Osteoblast (primary cell): ENCODE measurements at regions not wholly inside any gene's neighbourhood (a gene's known extent, or its start where the extent isn't known, plus 50 kb on each side); places are given as distances from the start of the nearest gene placed in this dataset.

Source experiments
- DNase-seq: peaks from one replicate; pipeline ENCODE4 v3.0.0; 2011; ENCODE audit warnings: low spot score, mixed read lengths; ENCODE audit not compliant: insufficient read length; ENCODE audit errors: missing footprints
- H2AFZ ChIP-seq: 2 replicates; pipeline ENCODE4 v1.6.0; 2011; ENCODE audit warnings: mild to moderate bottlenecking, low read length
- H3K27ac ChIP-seq: 2 replicates; pipeline ENCODE4 v1.5.1; 2011; ENCODE audit warnings: mild to moderate bottlenecking, low read depth, low read length, moderate library complexity
- H3K27me3 ChIP-seq: 2 replicates; pipeline ENCODE4 v1.6.0; 2012; ENCODE audit warnings: mild to moderate bottlenecking, control low read depth, inconsistent platforms, low read length, moderate library complexity; ENCODE audit not compliant: insufficient read depth
- H3K36me3 ChIP-seq: 2 replicates; pipeline ENCODE4 v1.5.1; 2011; ENCODE audit warnings: mild to moderate bottlenecking, low read length, control low read depth, moderate library complexity; ENCODE audit not compliant: insufficient read depth
- H3K4me1 ChIP-seq: 2 replicates; pipeline ENCODE4 v1.5.1; 2011; ENCODE audit warnings: mild to moderate bottlenecking, low read length, control low read depth, moderate library complexity; ENCODE audit not compliant: insufficient read depth
- H3K4me2 ChIP-seq: 2 replicates; pipeline ENCODE4 v1.6.0; 2011; ENCODE audit warnings: mild to moderate bottlenecking, low read length; ENCODE audit not compliant: insufficient read depth
- H3K4me3 ChIP-seq: fragments of 200-600 bp; sonication (generic); 3 replicates; pipeline ENCODE4 v1.5.1; 2012; ENCODE audit warnings: mild to moderate bottlenecking, low read length, inconsistent platforms; ENCODE audit not compliant: insufficient read depth
- H3K79me2 ChIP-seq: 2 replicates; pipeline ENCODE4 v1.6.0; 2012; ENCODE audit warnings: mild to moderate bottlenecking, low read length, control low read depth, inconsistent platforms; ENCODE audit not compliant: insufficient read depth
- H3K9me3 ChIP-seq: 2 replicates; pipeline ENCODE4 v1.5.1; 2011; ENCODE audit warnings: low read depth, low read length, control low read depth
- H4K20me1 ChIP-seq: 2 replicates; pipeline ENCODE4 v1.6.0; 2012; ENCODE audit warnings: mild to moderate bottlenecking, low read length, control low read depth; ENCODE audit not compliant: insufficient read depth
- TF ChIP-seq, protein P1 (sequence below): IDR thresholded peaks from 2 replicates; pipeline ENCODE4 v1.5.1; 2011; ENCODE audit warnings: mild to moderate bottlenecking, low read depth, low read length, moderate library complexity; ENCODE audit errors: extremely low read depth

DNA sequence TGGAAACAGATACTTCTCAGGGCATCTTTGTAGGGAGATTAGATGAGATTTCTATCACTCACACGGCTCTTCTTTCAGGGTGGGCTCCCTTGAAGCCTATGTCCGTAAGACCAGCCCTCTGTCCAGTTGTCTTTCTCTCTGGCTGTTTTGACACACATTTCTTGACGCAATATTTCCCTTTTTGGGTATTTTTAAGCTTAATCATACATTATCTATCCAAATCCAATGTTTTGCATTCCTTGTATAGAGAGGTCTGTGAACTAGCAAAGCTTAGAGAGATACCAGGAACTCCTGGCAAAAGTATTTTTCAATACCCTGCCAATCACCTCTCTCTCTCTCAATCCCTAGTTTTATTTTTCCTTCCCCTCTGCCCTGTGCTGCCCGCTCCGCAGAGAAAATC lies 79.3 kb downstream of the EOMES start:
- H3K4me3 ChIP-seq, result no peak overlapping the region
- H3K4me1 ChIP-seq, result peaks cover 21% of the 10 kb centered on the region
- no peaks in the 10 kb centered on the region for H3K9me3 ChIP-seq
- peak overlapping the region; percentile 1 for H3K4me2 ChIP-seq
- H4K20me1 ChIP-seq, result no peaks in the 10 kb centered on the region
- H3K27me3 ChIP-seq, result no peaks in the 10 kb centered on the region
- DNase-seq, result no peak
- H3K79me2 ChIP-seq, result no peaks in the 10 kb centered on the region
- peak overlapping the region; percentile 49 for H3K27ac ChIP-seq
- H3K36me3 ChIP-seq, result no peaks in the 10 kb centered on the region
- TF ChIP-seq, protein P1, sequence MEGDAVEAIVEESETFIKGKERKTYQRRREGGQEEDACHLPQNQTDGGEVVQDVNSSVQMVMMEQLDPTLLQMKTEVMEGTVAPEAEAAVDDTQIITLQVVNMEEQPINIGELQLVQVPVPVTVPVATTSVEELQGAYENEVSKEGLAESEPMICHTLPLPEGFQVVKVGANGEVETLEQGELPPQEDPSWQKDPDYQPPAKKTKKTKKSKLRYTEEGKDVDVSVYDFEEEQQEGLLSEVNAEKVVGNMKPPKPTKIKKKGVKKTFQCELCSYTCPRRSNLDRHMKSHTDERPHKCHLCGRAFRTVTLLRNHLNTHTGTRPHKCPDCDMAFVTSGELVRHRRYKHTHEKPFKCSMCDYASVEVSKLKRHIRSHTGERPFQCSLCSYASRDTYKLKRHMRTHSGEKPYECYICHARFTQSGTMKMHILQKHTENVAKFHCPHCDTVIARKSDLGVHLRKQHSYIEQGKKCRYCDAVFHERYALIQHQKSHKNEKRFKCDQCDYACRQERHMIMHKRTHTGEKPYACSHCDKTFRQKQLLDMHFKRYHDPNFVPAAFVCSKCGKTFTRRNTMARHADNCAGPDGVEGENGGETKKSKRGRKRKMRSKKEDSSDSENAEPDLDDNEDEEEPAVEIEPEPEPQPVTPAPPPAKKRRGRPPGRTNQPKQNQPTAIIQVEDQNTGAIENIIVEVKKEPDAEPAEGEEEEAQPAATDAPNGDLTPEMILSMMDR, result no peak
- H2AFZ ChIP-seq, result peak overlapping the region; percentile 16

DNA sequence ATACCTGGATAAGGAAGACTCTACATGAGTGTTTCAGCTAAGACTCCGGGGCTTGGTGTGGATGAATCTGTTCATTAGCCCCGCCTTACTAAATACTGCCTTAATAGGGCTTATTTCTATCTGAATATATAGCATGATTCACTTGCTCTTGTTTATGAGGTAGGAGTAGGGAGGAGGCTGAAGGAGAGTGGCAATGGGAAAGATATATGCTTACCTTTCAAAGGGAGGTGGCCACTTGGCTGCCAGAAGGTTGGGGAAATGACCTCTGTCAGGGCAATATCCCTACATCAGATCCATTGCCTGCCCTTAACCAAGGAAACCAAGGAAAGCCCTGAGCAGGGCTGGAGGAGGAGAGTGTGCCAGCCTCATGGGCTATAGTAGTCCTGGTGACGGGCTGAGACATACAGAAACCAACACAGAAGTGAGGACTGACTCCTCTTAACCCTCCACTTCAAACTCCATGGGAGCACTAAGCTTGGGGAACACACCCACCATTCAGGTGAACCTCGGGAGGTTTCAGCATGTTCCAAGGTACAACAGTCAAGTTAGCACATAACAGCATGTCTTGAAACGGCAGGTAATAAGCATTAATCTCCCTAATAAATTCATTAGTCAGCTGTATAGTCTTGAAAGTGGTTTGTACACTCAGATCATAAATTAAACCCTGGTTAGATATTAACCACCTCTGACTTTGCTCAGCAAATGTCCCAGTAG lies 80.1 kb downstream of the EOMES start:
- DNase-seq, result no peak
- Histone ChIP-seq H3K9me3 (no peaks in the 10 kb centered on the region), H3K79me2 (no peaks in the 10 kb centered on the region), H4K20me1 (no peaks in the 10 kb centered on the region), H3K4me1 (peaks cover 21% of the 10 kb centered on the region), H3K27ac (no peak overlapping the region), H3K27me3 (no peaks in the 10 kb centered on the region), H3K4me3 (no peak overlapping the region), H2AFZ (no peak overlapping the region), H3K36me3 (no peaks in the 10 kb centered on the region), H3K4me2 (no peak overlapping the region)
- TF ChIP-seq, protein P1, result no peak

DNA sequence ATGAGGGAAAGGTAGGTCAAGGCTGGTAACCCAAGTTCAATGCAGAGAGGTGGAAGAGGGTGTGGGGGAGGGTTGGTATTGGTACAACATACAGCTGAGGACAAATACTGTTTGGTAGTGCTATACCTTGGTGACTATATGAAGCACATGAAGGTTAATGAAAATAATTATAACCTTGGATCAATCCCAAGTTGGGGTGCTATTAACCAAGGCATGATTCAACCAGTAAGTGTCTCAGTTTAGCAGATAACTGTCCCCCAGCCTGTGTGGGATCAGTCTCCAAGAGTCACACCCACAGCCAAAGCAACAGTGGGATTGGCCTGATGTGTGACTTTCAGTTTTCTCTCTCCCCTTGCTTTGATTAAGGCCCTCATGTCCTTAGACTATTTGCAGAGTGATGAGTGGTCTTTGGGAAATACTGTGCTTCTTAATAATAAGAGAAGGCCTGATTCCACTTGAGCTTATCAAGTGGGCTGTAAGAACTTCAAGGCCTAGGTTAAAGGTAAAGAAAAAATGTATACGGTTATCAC lies 80.8 kb downstream of the EOMES start:
- DNase-seq, result no peak
- Histone ChIP-seq H3K36me3 (no peaks in the 10 kb centered on the region), H3K4me2 (no peak overlapping the region), H3K4me1 (peaks cover 21% of the 10 kb centered on the region), H3K79me2 (no peaks in the 10 kb centered on the region), H3K9me3 (no peaks in the 10 kb centered on the region), H3K27ac (no peak overlapping the region), H4K20me1 (no peaks in the 10 kb centered on the region), H3K4me3 (no peak overlapping the region), H2AFZ (no peak overlapping the region), H3K27me3 (no peaks in the 10 kb centered on the region)
- TF ChIP-seq, protein P1, result no peak

DNA sequence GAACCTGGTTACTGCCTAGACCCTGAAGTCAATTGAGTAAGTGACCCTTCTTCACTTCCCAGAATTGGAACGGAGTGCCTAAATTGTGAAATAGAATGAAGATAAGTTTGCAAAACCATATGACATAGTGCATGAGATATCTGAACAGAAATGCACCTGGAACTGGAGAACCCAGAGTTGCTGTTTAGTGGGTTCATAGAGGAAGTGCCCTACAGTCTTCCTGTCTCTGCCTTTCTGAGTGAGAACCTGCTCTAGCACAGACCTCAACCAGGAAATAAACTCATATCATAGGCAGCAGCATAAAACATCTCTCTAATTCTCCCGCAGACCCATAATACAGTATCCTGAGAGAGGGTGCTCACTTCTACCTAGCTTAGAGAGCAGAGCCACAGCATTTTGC lies 82.9 kb downstream of the EOMES start:
- peaks cover 1% of the 10 kb centered on the region for H3K79me2 ChIP-seq
- TF ChIP-seq, protein P1, result no peak
- no peaks in the 10 kb centered on the region for H4K20me1 ChIP-seq
- no peaks in the 10 kb centered on the region for H3K9me3 ChIP-seq
- H3K27me3 ChIP-seq, result no peaks in the 10 kb centered on the region
- H3K4me2 ChIP-seq, result no peak overlapping the region
- no peak overlapping the region for H3K4me3 ChIP-seq
- H2AFZ ChIP-seq, result no peak overlapping the region
- peaks cover 17% of the 10 kb centered on the region for H3K4me1 ChIP-seq
- H3K36me3 ChIP-seq, result no peaks in the 10 kb centered on the region
- no peak overlapping the region for H3K27ac ChIP-seq
- DNase-seq, result no peak
